WTC11 (cell line): ENCODE measurements at regions not wholly inside any gene's neighbourhood (a gene's known extent, or its start where the extent isn't known, plus 50 kb on each side); places are given as distances from the start of the nearest gene placed in this dataset.

ENCODE experiments used
- ATAC-seq: fragments of 200-7000 bp; cut with Tn5 transposase; 2 replicates; pipeline ENCODE4 v1.10.0; 2021; ENCODE audit warnings: mild to moderate bottlenecking, moderate library complexity
- CTCF ChIA-PET: fragments of 300-600 bp; sonication (Branson Sonifier 250); formaldehyde crosslinking; loops from one replicate; lab custom pipeline; 2021; ENCODE audit warnings: antibody characterized with exemption; lab: Charles Lee
- POLR2A ChIA-PET: fragments of 350-600 bp; sonication (Branson Sonifier 250); formaldehyde crosslinking; loops from one replicate; lab custom pipeline; 2021; ENCODE audit warnings: antibody characterized with exemption; lab: Charles Lee
- DNase-seq: peaks from one replicate; pipeline ENCODE4 v3.0.0; 2021; ENCODE audit warnings: low spot score
- H3K27ac Mint-ChIP-seq: 2 replicates; pipeline ENCODE4 v1.8.0; 2021; ENCODE audit warnings: mixed read lengths
- H3K27me3 Mint-ChIP-seq: 2 replicates; pipeline ENCODE4 v1.8.0; 2021; ENCODE audit warnings: low read depth, mild to moderate bottlenecking, moderate library complexity, mixed read lengths
- H3K36me3 Mint-ChIP-seq: 2 replicates; pipeline ENCODE4 v1.8.0; 2021; ENCODE audit warnings: mixed read lengths
- H3K4me1 Mint-ChIP-seq: 2 replicates; pipeline ENCODE4 v1.8.0; 2022; ENCODE audit warnings: mixed read lengths
- H3K4me3 Mint-ChIP-seq: 2 replicates; pipeline ENCODE4 v1.8.0; 2021; ENCODE audit warnings: mild to moderate bottlenecking, moderate library complexity, mixed read lengths
- H3K9me3 Mint-ChIP-seq: 2 replicates; pipeline ENCODE4 v1.8.0; 2021; ENCODE audit warnings: mixed read lengths
- ELF4 ChIP-seq: sonication (generic); formaldehyde crosslinking; IDR thresholded peaks from 2 replicates; pipeline ENCODE4 v1.8.1; 2022; ENCODE audit warnings: low read depth, mild to moderate bottlenecking, moderate library complexity, missing genetic modification reagents
- IRF2 ChIP-seq: sonication (generic); formaldehyde crosslinking; IDR thresholded peaks from 2 replicates; pipeline ENCODE4 v1.8.0; 2022; ENCODE audit warnings: low read depth, missing genetic modification reagents, borderline replicate concordance
- KAT7 ChIP-seq: sonication (generic); formaldehyde crosslinking; IDR thresholded peaks from 2 replicates; pipeline ENCODE4 v1.8.1; 2023; ENCODE audit warnings: missing genetic modification reagents, mild to moderate bottlenecking, borderline replicate concordance
- MXD4 ChIP-seq: fragments of 250-450 bp; sonication (Bioruptor Pico); IDR thresholded peaks from 2 replicates; pipeline ENCODE4 v1.8.0; 2021; ENCODE audit warnings: mild to moderate bottlenecking, moderate library complexity, borderline replicate concordance
- NFATC4 ChIP-seq: fragments of 250-450 bp; sonication (Bioruptor Pico); IDR thresholded peaks from 2 replicates; pipeline ENCODE4 v1.9.0; 2021; ENCODE audit warnings: mild to moderate bottlenecking
- RELA ChIP-seq: sonication (generic); formaldehyde crosslinking; IDR thresholded peaks from 2 replicates; pipeline ENCODE4 v1.8.1; 2022; ENCODE audit warnings: missing genetic modification reagents, mild to moderate bottlenecking, borderline replicate concordance
- RORB ChIP-seq: fragments of 250-450 bp; sonication (Bioruptor Pico); IDR thresholded peaks from 2 replicates; pipeline ENCODE4 v1.9.0; 2021; ENCODE audit warnings: mild to moderate bottlenecking
- SMAD3 ChIP-seq: sonication (generic); formaldehyde crosslinking; IDR thresholded peaks from 2 replicates; pipeline ENCODE4 v1.8.0; 2022; ENCODE audit warnings: missing genetic modification reagents, mild to moderate bottlenecking, borderline replicate concordance
- SOX15 ChIP-seq: fragments of 250-450 bp; sonication (Bioruptor Pico); IDR thresholded peaks from 2 replicates; pipeline ENCODE4 v1.9.0; 2021; ENCODE audit warnings: mild to moderate bottlenecking
- ZNF317 ChIP-seq: sonication (generic); formaldehyde crosslinking; IDR thresholded peaks from 2 replicates; pipeline ENCODE4 v1.8.1; 2023; ENCODE audit warnings: low read depth, mild to moderate bottlenecking, moderate library complexity, missing genetic modification reagents, borderline replicate concordance
- ZNF423 ChIP-seq: fragments of 250-450 bp; sonication (Bioruptor Pico); IDR thresholded peaks from 2 replicates; pipeline ENCODE4 v2.1.2; 2022; ENCODE audit warnings: mild to moderate bottlenecking, moderate library complexity
- ZNF671 ChIP-seq: fragments of 250-450 bp; sonication (Bioruptor Pico); IDR thresholded peaks from 2 replicates; pipeline ENCODE4 v1.8.0; 2021; ENCODE audit warnings: mild to moderate bottlenecking
- TF ChIP-seq, protein P1 (sequence below): sonication (generic); formaldehyde crosslinking; IDR thresholded peaks from 2 replicates; pipeline ENCODE4 v1.8.0; 2022; ENCODE audit warnings: missing genetic modification reagents
- TF ChIP-seq, protein P2 (sequence below): sonication (generic); formaldehyde crosslinking; IDR thresholded peaks from 2 replicates; pipeline ENCODE4 v1.8.1; 2022; ENCODE audit warnings: low read depth, mild to moderate bottlenecking, moderate library complexity, missing genetic modification reagents, borderline replicate concordance
- TF ChIP-seq, protein P3 (sequence below): sonication (generic); formaldehyde crosslinking; conservative IDR thresholded peaks from 2 replicates; pipeline ENCODE4 v1.8.1; 2022; ENCODE audit warnings: mild to moderate bottlenecking, missing genetic modification reagents
- TF ChIP-seq, protein P4 (sequence below): fragments of 250-450 bp; sonication (Bioruptor Pico); IDR thresholded peaks from 2 replicates; pipeline ENCODE4 v1.9.0; 2021; ENCODE audit warnings: mild to moderate bottlenecking
- TF ChIP-seq, protein P5 (sequence below): sonication (generic); formaldehyde crosslinking; IDR thresholded peaks from 2 replicates; pipeline ENCODE4 v1.8.0; 2023; ENCODE audit warnings: missing genetic modification reagents, mild to moderate bottlenecking, borderline replicate concordance
- TF ChIP-seq, protein P6 (sequence below): fragments of 250-450 bp; sonication (Bioruptor Pico); IDR thresholded peaks from 2 replicates; pipeline ENCODE4 v1.9.0; 2021; ENCODE audit warnings: mild to moderate bottlenecking, borderline replicate concordance
- TF ChIP-seq, protein P7 (sequence below): sonication (generic); formaldehyde crosslinking; conservative IDR thresholded peaks from 2 replicates; pipeline ENCODE4 v1.8.1; 2023; ENCODE audit warnings: mild to moderate bottlenecking, low read depth, missing genetic modification reagents, moderate library complexity

DNA sequence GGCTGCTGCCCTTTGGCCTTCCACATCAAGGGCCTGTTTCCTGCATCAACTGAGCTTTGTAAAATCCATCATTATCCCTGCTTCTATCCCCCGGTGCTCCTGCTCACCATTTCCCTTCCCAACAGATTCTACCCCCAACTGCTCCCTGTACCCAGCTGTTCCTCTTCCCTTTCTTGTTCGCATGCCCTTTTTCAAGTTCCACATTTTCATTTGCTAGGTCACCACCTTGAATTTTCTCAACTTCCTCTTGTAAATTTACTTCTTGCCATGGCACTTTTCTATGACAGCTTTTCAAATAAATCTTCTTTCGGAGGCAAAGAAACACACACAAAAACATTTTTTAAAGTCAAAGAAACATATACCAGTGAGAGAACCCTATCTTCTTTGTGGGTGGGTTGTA is 330.5 kb upstream of the ADGRL2 start:
- CTCF ChIA-PET, result interaction anchor here (0.5 to 1.6 kb wide), 3 partner anchors 55 to 620 kb away, joined by 3 read pairs; no protein-coding TSS in a partner anchor
- H3K4me3 Mint-ChIP-seq, result no peak overlapping the region
- TF ChIP-seq, protein P1, sequence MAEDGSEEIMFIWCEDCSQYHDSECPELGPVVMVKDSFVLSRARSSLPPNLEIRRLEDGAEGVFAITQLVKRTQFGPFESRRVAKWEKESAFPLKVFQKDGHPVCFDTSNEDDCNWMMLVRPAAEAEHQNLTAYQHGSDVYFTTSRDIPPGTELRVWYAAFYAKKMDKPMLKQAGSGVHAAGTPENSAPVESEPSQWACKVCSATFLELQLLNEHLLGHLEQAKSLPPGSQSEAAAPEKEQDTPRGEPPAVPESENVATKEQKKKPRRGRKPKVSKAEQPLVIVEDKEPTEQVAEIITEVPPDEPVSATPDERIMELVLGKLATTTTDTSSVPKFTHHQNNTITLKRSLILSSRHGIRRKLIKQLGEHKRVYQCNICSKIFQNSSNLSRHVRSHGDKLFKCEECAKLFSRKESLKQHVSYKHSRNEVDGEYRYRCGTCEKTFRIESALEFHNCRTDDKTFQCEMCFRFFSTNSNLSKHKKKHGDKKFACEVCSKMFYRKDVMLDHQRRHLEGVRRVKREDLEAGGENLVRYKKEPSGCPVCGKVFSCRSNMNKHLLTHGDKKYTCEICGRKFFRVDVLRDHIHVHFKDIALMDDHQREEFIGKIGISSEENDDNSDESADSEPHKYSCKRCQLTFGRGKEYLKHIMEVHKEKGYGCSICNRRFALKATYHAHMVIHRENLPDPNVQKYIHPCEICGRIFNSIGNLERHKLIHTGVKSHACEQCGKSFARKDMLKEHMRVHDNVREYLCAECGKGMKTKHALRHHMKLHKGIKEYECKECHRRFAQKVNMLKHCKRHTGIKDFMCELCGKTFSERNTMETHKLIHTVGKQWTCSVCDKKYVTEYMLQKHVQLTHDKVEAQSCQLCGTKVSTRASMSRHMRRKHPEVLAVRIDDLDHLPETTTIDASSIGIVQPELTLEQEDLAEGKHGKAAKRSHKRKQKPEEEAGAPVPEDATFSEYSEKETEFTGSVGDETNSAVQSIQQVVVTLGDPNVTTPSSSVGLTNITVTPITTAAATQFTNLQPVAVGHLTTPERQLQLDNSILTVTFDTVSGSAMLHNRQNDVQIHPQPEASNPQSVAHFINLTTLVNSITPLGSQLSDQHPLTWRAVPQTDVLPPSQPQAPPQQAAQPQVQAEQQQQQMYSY (CRISPR knock-in tag), result no peak
- TF ChIP-seq IRF2 (CRISPR knock-in tag) (no peak), KAT7 (CRISPR knock-in tag) (no peak), ZNF671 (CRISPR knock-in tag) (no peak), ZNF423 (CRISPR knock-in tag) (no peak), SMAD3 (CRISPR knock-in tag) (no peak), SOX15 (CRISPR knock-in tag) (no peak), RORB (no peak), MXD4 (CRISPR knock-in tag) (no peak), RELA (CRISPR knock-in tag) (no peak), ELF4 (CRISPR knock-in tag) (no peak), NFATC4 (CRISPR knock-in tag) (no peak), ZNF317 (CRISPR knock-in tag) (no peak)
- TF ChIP-seq, protein P2, sequence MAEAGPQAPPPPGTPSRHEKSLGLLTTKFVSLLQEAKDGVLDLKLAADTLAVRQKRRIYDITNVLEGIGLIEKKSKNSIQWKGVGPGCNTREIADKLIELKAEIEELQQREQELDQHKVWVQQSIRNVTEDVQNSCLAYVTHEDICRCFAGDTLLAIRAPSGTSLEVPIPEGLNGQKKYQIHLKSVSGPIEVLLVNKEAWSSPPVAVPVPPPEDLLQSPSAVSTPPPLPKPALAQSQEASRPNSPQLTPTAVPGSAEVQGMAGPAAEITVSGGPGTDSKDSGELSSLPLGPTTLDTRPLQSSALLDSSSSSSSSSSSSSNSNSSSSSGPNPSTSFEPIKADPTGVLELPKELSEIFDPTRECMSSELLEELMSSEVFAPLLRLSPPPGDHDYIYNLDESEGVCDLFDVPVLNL (CRISPR knock-in tag), result no peak
- TF ChIP-seq, protein P3, sequence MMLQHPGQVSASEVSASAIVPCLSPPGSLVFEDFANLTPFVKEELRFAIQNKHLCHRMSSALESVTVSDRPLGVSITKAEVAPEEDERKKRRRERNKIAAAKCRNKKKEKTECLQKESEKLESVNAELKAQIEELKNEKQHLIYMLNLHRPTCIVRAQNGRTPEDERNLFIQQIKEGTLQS (CRISPR knock-in tag), result no peak
- TF ChIP-seq, protein P4, sequence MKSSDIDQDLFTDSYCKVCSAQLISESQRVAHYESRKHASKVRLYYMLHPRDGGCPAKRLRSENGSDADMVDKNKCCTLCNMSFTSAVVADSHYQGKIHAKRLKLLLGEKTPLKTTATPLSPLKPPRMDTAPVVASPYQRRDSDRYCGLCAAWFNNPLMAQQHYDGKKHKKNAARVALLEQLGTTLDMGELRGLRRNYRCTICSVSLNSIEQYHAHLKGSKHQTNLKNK (CRISPR knock-in tag), result no peak
- TF ChIP-seq, protein P5, sequence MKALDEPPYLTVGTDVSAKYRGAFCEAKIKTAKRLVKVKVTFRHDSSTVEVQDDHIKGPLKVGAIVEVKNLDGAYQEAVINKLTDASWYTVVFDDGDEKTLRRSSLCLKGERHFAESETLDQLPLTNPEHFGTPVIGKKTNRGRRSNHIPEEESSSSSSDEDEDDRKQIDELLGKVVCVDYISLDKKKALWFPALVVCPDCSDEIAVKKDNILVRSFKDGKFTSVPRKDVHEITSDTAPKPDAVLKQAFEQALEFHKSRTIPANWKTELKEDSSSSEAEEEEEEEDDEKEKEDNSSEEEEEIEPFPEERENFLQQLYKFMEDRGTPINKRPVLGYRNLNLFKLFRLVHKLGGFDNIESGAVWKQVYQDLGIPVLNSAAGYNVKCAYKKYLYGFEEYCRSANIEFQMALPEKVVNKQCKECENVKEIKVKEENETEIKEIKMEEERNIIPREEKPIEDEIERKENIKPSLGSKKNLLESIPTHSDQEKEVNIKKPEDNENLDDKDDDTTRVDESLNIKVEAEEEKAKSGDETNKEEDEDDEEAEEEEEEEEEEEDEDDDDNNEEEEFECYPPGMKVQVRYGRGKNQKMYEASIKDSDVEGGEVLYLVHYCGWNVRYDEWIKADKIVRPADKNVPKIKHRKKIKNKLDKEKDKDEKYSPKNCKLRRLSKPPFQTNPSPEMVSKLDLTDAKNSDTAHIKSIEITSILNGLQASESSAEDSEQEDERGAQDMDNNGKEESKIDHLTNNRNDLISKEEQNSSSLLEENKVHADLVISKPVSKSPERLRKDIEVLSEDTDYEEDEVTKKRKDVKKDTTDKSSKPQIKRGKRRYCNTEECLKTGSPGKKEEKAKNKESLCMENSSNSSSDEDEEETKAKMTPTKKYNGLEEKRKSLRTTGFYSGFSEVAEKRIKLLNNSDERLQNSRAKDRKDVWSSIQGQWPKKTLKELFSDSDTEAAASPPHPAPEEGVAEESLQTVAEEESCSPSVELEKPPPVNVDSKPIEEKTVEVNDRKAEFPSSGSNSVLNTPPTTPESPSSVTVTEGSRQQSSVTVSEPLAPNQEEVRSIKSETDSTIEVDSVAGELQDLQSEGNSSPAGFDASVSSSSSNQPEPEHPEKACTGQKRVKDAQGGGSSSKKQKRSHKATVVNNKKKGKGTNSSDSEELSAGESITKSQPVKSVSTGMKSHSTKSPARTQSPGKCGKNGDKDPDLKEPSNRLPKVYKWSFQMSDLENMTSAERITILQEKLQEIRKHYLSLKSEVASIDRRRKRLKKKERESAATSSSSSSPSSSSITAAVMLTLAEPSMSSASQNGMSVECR, result no peak
- TF ChIP-seq, protein P6, sequence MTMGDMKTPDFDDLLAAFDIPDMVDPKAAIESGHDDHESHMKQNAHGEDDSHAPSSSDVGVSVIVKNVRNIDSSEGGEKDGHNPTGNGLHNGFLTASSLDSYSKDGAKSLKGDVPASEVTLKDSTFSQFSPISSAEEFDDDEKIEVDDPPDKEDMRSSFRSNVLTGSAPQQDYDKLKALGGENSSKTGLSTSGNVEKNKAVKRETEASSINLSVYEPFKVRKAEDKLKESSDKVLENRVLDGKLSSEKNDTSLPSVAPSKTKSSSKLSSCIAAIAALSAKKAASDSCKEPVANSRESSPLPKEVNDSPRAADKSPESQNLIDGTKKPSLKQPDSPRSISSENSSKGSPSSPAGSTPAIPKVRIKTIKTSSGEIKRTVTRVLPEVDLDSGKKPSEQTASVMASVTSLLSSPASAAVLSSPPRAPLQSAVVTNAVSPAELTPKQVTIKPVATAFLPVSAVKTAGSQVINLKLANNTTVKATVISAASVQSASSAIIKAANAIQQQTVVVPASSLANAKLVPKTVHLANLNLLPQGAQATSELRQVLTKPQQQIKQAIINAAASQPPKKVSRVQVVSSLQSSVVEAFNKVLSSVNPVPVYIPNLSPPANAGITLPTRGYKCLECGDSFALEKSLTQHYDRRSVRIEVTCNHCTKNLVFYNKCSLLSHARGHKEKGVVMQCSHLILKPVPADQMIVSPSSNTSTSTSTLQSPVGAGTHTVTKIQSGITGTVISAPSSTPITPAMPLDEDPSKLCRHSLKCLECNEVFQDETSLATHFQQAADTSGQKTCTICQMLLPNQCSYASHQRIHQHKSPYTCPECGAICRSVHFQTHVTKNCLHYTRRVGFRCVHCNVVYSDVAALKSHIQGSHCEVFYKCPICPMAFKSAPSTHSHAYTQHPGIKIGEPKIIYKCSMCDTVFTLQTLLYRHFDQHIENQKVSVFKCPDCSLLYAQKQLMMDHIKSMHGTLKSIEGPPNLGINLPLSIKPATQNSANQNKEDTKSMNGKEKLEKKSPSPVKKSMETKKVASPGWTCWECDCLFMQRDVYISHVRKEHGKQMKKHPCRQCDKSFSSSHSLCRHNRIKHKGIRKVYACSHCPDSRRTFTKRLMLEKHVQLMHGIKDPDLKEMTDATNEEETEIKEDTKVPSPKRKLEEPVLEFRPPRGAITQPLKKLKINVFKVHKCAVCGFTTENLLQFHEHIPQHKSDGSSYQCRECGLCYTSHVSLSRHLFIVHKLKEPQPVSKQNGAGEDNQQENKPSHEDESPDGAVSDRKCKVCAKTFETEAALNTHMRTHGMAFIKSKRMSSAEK (CRISPR knock-in tag), result no peak
- TF ChIP-seq, protein P7, sequence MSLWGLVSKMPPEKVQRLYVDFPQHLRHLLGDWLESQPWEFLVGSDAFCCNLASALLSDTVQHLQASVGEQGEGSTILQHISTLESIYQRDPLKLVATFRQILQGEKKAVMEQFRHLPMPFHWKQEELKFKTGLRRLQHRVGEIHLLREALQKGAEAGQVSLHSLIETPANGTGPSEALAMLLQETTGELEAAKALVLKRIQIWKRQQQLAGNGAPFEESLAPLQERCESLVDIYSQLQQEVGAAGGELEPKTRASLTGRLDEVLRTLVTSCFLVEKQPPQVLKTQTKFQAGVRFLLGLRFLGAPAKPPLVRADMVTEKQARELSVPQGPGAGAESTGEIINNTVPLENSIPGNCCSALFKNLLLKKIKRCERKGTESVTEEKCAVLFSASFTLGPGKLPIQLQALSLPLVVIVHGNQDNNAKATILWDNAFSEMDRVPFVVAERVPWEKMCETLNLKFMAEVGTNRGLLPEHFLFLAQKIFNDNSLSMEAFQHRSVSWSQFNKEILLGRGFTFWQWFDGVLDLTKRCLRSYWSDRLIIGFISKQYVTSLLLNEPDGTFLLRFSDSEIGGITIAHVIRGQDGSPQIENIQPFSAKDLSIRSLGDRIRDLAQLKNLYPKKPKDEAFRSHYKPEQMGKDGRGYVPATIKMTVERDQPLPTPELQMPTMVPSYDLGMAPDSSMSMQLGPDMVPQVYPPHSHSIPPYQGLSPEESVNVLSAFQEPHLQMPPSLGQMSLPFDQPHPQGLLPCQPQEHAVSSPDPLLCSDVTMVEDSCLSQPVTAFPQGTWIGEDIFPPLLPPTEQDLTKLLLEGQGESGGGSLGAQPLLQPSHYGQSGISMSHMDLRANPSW (CRISPR knock-in tag), result no peak
- DNase-seq, result no peak
- ATAC-seq, result no peak
- POLR2A ChIA-PET, result no interaction called here
- H3K4me1 Mint-ChIP-seq, result peaks cover 10% of the 10 kb centered on the region
- H3K27ac Mint-ChIP-seq, result no peak overlapping the region
- no peaks in the 10 kb centered on the region for H3K9me3 Mint-ChIP-seq
- H3K27me3 Mint-ChIP-seq, result no peaks in the 10 kb centered on the region
- no peaks in the 10 kb centered on the region for H3K36me3 Mint-ChIP-seq
